ENCODE measurements at regions not wholly inside any gene's neighbourhood (a gene's known extent, or its start where the extent isn't known, plus 50 kb on each side); places are given as distances from the start of the nearest gene placed in this dataset.

DNA sequence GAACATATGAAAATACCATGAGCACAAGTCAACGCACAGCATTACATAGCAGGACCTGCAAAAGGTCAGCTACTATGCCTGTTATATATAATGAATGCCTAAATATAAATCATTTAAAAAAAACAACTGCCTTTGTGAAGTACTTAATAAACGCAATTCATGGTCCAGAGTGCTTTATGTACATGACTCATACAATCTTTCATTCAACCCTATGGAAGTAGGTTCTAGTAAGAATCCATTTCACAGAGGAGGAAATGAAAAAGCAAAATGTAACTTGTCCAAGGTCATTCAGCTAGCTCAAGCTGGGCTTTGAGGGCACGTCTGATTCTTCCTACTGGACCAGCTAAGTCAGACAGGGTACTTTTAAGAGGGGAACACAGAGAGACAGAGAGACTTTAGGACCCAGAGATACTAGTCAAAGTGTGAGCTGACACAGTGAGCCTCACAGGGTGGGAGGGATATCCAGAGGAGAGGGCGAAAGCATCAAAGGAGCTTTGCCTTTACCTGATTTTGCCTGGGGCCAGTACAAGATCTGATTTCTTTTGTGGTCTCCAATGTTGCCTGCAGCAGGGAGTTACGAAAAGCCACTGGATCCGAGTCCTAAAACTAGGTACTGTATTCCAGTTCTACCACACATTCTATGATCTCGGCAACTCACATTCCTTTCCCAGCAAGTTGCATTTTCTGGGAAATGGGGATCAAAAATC lies 83.4 kb upstream of the ZFHX3 start (continued):
- no peak for TF ChIP-seq HDAC6 (IDR thresholded peaks at IDR 0.05; ENCODE audit: low read depth, low read length)
- TF ChIP-seq, protein P1, sequence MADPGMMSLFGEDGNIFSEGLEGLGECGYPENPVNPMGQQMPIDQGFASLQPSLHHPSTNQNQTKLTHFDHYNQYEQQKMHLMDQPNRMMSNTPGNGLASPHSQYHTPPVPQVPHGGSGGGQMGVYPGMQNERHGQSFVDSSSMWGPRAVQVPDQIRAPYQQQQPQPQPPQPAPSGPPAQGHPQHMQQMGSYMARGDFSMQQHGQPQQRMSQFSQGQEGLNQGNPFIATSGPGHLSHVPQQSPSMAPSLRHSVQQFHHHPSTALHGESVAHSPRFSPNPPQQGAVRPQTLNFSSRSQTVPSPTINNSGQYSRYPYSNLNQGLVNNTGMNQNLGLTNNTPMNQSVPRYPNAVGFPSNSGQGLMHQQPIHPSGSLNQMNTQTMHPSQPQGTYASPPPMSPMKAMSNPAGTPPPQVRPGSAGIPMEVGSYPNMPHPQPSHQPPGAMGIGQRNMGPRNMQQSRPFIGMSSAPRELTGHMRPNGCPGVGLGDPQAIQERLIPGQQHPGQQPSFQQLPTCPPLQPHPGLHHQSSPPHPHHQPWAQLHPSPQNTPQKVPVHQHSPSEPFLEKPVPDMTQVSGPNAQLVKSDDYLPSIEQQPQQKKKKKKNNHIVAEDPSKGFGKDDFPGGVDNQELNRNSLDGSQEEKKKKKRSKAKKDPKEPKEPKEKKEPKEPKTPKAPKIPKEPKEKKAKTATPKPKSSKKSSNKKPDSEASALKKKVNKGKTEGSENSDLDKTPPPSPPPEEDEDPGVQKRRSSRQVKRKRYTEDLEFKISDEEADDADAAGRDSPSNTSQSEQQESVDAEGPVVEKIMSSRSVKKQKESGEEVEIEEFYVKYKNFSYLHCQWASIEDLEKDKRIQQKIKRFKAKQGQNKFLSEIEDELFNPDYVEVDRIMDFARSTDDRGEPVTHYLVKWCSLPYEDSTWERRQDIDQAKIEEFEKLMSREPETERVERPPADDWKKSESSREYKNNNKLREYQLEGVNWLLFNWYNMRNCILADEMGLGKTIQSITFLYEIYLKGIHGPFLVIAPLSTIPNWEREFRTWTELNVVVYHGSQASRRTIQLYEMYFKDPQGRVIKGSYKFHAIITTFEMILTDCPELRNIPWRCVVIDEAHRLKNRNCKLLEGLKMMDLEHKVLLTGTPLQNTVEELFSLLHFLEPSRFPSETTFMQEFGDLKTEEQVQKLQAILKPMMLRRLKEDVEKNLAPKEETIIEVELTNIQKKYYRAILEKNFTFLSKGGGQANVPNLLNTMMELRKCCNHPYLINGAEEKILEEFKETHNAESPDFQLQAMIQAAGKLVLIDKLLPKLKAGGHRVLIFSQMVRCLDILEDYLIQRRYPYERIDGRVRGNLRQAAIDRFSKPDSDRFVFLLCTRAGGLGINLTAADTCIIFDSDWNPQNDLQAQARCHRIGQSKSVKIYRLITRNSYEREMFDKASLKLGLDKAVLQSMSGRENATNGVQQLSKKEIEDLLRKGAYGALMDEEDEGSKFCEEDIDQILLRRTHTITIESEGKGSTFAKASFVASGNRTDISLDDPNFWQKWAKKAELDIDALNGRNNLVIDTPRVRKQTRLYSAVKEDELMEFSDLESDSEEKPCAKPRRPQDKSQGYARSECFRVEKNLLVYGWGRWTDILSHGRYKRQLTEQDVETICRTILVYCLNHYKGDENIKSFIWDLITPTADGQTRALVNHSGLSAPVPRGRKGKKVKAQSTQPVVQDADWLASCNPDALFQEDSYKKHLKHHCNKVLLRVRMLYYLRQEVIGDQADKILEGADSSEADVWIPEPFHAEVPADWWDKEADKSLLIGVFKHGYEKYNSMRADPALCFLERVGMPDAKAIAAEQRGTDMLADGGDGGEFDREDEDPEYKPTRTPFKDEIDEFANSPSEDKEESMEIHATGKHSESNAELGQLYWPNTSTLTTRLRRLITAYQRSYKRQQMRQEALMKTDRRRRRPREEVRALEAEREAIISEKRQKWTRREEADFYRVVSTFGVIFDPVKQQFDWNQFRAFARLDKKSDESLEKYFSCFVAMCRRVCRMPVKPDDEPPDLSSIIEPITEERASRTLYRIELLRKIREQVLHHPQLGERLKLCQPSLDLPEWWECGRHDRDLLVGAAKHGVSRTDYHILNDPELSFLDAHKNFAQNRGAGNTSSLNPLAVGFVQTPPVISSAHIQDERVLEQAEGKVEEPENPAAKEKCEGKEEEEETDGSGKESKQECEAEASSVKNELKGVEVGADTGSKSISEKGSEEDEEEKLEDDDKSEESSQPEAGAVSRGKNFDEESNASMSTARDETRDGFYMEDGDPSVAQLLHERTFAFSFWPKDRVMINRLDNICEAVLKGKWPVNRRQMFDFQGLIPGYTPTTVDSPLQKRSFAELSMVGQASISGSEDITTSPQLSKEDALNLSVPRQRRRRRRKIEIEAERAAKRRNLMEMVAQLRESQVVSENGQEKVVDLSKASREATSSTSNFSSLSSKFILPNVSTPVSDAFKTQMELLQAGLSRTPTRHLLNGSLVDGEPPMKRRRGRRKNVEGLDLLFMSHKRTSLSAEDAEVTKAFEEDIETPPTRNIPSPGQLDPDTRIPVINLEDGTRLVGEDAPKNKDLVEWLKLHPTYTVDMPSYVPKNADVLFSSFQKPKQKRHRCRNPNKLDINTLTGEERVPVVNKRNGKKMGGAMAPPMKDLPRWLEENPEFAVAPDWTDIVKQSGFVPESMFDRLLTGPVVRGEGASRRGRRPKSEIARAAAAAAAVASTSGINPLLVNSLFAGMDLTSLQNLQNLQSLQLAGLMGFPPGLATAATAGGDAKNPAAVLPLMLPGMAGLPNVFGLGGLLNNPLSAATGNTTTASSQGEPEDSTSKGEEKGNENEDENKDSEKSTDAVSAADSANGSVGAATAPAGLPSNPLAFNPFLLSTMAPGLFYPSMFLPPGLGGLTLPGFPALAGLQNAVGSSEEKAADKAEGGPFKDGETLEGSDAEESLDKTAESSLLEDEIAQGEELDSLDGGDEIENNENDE (IDR thresholded peaks at IDR 0.05; ENCODE audit: insufficient replicate concordance, low read length): no peak
- TF ChIP-seq KDM1A (IDR thresholded peaks at IDR 0.05; ENCODE audit: borderline replicate concordance, low read length): no peak
- TF ChIP-seq KDM4A (IDR thresholded peaks at IDR 0.05; ENCODE audit: low read depth, low read length, severe bottlenecking): no peak

Data from H1 (cell line).